ENCODE measurements at regions not wholly inside any gene's neighbourhood (a gene's known extent, or its start where the extent isn't known, plus 50 kb on each side); places are given as distances from the start of the nearest gene placed in this dataset.

DNA sequence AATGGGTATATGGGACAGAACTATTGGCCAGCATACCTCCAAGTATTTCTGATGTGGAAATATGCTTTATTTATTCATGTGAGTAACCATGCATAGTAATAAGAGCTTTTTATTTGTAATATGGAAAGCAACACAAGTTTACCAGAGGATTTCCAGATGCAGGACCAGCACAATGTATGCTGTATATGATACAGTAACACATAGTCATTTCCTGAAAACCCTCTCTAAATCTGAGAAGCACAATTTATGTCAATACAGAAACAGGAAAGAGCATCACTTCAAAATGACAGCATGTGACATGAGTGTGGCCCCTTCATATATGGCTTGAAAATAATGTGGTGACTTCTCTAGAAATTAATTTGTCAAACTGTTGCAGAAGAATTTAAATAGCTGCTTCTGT is 1134.7 kb upstream of the ADGRL2 start:
- DNase-seq: no peak

GRCh38 chr1:80659161-80659560 is 1141.6 kb upstream of the ADGRL2 start:
- DNase-seq: no peak

DNA sequence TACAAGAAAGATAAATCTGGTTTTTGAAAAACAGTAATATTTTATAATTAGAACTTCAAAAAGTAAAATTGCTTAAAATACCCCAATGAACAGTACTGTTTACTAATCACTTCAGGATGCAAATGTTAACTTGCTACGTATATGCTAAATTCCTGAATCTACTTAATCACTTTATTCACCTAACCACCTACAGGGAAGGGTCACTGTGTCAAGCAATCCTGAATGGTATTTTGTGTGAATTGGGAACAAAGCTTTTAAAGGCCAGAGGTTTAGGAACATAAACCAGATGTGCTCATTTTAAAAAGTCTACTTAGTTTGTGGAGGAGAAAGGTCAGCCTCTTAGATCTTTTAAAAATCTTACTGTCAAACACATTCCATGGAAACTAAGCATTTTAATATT is 1143.0 kb upstream of the ADGRL2 start:
- no peak for DNase-seq

GRCh38 chr1:80657044-80657643 is 1143.6 kb upstream of the ADGRL2 start:
- no peak for DNase-seq

DNA sequence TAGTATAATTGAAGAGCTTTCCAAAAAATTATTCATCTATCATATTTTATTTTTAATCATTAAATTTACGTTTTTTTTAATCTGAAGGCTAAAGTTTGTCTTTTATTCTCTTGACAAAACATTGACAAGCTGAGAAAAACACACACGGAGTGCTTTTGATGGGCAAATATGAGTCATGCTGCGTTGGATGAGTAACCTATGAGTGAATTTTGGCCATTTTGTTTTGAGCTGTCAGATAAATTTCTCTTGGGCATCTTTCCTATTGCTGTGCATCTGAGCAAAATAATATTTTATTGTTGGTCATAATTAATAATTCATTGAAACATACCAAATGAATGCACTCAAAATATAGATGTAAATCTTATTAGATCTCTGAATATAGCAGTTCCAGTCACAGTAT is 1144.1 kb upstream of the ADGRL2 start:
- DNase-seq: no peak

DNA sequence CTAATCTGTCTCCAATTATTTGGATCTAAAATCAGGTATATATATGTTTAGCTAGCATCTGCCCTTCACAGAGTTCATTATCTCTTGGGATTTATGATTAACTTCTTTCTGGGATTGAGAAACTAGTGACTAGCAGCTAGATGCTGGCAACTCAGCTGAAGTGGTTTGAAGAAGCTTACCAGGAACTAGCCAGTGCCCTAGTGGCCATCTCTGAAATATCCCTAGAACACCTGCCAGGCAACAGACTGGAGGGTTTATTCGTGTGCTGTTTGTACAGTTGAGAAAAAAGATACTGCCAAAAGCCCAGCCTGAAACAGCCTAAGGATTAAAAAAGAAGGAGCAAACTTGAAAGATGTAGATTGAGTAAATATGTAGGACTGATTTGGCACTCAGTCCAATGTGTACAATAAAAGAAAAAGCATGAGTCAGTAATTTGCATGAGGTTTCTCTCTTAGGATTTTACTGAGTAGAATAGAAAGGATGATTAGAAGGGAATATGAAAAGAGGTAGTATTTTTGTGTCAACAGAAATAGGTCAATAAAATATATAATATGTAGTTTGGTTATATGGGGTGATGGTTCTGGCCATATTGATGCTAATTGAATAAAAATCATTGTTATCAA is 1144.6 kb upstream of the ADGRL2 start:
- peak; percentile 9 for DNase-seq

GRCh38 chr1:80646053-80646452 is 1154.7 kb upstream of the ADGRL2 start:
- DNase-seq: no peak

DNA sequence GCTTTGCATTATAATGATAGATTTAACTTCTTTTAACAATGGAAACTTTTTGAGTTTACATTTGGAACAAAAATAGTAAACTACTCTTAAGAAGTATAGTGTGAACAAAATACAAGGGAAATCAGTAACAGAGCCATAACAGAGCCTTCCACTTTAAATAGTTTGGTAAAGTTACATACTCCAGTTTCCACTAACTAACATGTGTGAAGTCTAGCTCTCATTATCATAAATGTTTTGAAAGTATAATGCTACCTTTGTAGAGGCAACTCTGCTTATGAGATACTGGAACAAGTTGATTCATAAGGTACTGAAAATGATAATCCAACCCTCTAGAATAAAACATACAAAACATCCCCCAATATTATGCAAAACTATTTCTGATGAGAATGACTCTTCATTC is 1155.1 kb upstream of the ADGRL2 start:
- no peak for DNase-seq

GRCh38 chr1:80640978-80641377 is 1159.8 kb upstream of the ADGRL2 start:
- DNase-seq: no peak

GRCh38 chr1:80639777-80640533 is 1160.8 kb upstream of the ADGRL2 start:
- DNase-seq: no peak

DNA sequence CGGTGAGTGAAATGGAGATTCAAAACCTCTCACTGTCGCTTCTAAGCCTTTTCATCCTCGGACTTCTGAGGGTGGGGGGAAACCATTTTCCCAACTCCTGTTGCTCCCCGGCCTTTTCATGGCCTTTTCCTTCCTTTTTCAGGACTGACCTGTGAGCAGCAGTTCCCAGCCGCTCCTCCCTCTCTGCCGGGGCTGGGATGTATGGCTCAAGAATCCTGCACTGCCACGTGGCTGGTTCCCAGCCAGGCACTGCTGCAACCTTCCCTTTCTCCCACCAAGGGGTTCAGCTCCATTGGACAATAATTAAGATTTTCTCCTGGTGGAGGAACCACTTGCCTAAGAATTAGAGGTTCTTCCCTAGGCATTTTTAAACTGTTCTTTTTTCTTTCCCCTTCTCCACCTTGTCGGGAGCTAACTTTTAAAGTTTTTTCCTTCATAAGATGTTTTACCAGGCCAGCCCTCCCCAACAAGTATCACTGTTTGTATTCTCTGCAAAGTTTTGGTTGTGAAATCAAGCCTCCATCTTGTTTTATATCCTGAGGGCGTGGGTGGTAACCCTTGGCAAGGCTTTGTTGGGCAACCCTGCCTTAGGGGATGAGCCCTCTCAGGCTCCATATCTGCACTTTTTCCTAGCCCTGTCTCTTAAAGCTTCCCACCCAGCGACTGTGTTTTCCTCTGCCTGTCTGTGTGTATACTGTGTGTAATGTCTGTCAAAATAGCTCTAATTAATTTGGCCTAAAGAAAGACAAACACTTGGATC is 1166.6 kb upstream of the ADGRL2 start:
- no peak for DNase-seq

DNA sequence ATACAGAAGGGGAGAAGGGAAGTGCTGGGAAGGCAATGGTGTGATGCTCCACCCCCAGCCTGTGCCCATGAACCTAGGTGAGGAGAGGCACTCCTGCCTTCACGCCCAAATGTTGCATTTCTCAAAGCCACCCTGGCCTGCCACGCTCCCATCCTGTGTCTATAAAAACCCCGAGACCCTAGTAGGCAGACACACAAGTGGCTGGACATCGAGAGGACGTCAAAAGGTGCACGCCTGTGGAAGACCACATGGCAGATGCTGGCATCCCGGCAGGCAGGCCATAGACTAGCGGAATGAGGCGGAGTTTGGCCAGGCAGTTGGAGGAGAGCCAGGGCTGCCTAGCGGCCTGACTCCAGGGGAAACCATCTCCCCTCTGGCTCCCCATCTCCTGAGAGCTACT is 1168.5 kb upstream of the ADGRL2 start:
- DNase-seq: no peak

DNA sequence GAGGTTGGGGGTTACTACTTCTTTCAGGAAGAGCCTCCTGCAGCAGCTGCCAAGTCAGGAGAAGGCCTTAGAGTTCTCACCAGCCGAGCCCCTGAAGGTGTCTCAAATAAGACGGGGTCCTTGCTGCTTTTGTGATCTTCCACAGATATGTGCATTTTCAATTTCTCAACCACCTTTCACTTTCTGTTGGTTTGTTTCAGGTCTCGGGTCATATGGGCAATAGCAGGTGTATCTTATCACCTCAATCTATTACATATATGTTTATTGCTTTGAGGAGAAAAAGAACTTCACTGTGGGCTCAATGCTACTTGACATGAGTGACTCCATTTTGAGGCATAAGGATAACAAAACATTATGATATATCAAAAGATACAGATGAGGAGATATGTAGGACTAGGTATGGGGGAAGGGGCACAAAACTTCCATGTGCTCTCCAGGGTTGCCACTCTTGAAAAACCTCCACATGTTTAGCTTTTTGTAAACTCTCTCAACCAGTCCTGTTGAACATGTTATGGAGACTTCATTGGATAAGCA is 1171.4 kb upstream of the ADGRL2 start:
- DNase-seq: no peak

GRCh38 chr1:80624682-80625081 is 1176.1 kb upstream of the ADGRL2 start:
- DNase-seq: no peak

DNA sequence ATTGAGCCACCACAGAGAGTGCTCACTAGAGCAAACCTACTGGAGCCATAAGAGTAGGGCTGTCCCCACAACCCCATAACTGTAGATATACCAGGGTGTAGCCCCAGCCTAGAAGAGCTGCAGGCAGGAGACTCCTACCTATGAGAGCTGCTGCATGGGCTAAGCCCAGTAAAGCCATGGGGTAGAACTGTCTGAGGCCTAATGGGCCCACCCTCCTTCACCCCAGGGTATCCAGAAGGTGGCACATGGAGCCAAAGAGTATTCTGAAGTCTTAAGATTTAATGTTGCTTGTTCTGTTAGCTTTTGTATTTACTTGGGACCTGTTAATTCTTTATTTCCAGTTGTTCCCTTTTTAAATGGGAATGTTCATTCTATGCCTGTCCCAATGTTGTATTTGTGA is 1193.7 kb upstream of the ADGRL2 start:
- no peak for DNase-seq

GRCh38 chr1:80594013-80594412 is 1206.7 kb upstream of the ADGRL2 start:
- DNase-seq: no peak

DNA sequence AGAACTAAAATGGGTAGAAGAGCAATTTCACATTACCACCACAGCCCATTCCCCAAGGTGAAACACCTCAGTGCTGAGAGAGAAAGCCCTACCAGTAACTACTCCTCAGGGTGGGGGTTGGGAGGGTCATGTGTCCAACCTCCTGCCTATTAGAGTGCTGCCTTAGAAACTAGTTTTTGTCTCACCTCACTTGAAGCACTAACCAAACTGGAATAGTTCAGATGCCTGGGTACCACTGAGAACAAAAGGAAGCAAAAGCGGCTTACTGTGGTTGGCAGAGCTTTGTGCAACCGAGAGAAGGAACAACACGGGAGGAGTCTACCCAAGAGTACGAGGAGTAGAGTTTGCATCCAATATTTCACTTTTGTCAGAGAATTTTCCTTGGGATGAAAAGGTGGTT is 1207.5 kb upstream of the ADGRL2 start:
- DNase-seq: no peak

DNA sequence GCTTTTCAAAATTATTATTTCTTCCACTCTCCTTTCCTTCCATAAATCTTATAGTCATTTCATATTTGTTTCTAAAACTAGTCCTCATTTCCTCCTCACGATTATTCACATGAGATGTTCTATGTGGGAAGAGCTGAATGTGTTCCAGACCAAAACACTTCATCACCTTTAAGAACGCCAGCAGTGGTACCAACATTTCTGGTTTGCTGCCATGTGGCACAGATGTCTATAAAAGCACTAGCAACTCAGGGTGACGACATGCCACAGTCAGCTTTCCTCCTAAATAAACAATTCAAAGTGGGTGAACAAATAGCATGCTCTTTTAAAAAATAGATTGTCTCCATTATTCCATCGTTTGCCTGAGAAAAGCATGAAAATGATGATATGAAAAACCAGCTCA is 1217.8 kb upstream of the ADGRL2 start:
- no peak for DNase-seq

- no peak for DNase-seq
Observed at GRCh38 chr1:80579055-80579454, 1221.7 kb upstream of the ADGRL2 start.

GRCh38 chr1:80566867-80567266 is 1233.9 kb upstream of the ADGRL2 start:
- DNase-seq: no peak

GRCh38 chr1:80566123-80566522 is 1234.6 kb upstream of the ADGRL2 start:
- no peak for DNase-seq

- DNase-seq: no peak
Observed at GRCh38 chr1:80565406-80565805, 1235.3 kb upstream of the ADGRL2 start.

DNA sequence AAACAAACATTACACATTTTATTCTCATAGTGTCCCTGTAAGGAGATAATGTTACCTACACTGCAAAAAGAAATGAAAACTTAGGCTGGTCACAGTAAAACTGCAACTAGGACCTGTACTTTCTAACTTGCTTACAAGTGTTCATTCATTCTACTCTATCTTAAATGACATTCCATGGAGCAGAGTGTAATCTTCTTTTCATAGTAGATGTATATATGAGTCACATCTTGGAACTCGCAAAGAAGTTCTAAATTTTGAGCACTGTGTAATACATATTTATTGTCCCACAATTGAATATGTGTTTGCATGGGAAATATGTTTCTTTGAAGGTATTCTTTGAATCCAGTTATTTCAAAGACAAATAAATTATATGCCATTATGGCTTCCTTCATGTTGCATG is 1258.5 kb upstream of the ADGRL2 start:
- no peak for DNase-seq

GRCh38 chr1:80540596-80540995 is 1260.1 kb upstream of the ADGRL2 start:
- DNase-seq: no peak

Measured in NCI-H510A (cell line).